ENCODE measurements at regions not wholly inside any gene's neighbourhood (a gene's known extent, or its start where the extent isn't known, plus 50 kb on each side); places are given as distances from the start of the nearest gene placed in this dataset.

DNA sequence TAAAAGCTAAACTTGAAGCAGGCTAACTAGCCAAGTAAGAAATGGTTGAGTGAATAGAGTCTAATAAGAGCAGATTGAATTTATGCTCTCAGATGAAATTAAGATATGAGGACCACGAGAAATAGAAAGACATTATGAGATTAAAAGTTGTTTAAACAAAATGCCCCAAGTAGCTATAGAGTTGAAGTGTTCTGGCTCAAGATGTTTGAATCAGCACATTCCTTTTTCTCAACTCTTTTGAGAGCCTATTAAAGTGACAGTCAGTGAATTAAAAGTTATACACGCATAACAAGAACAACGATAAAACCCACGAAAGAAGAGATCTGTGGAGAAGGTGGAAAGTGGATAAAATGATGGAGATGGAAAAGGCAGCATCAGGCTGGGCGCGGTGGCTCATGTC, 322.2 kb upstream of the ANKRD30A start:
- Histone ChIP-seq H3K4me3 (ENCODE audit: control extremely low read depth in 1 of 5, extremely low read depth in 1 of 5, insufficient read depth in 1 of 5, low read depth in 2 of 5, low read length in 4 of 5) (no peak overlapping the region), H3K9ac (ENCODE audit: low read length) (no peak overlapping the region), H3K36me3 (replicated peaks in 1 of 2; ENCODE audit: control extremely low read depth in 1 of 2, control insufficient read depth in 1 of 2, extremely low read depth in 1 of 2, insufficient read depth in 2 of 2, low read length in 1 of 2) (no peaks in the 10 kb centered on the region), H2AFZ (ENCODE audit: insufficient read depth, low read depth, low read length, poor library complexity, severe bottlenecking) (no peak overlapping the region), H3K27me3 (replicated peaks in 1 of 4; ENCODE audit: control extremely low read depth in 1 of 4, control insufficient read depth in 3 of 4, insufficient read depth in 4 of 4, low read length in 3 of 4) (no peaks in the 10 kb centered on the region), H3K79me2 (ENCODE audit: control insufficient read depth, insufficient read depth, low read length) (no peaks in the 10 kb centered on the region), H4K20me1 (ENCODE audit: control insufficient read depth, insufficient read depth, low read length, poor library complexity, severe bottlenecking) (no peaks in the 10 kb centered on the region), H3K27ac (ENCODE audit: low read length in 2 of 2) (no peak overlapping the region), H3K4me1 (ENCODE audit: control insufficient read depth in 2 of 2, insufficient read depth in 2 of 2, low read length in 2 of 2) (no peaks in the 10 kb centered on the region), H3K9me3 (ENCODE audit: control extremely low read depth in 1 of 3, control insufficient read depth in 2 of 3, insufficient read depth in 1 of 3, low read length in 2 of 3) (no peaks in the 10 kb centered on the region), H3K4me2 (replicated peaks; ENCODE audit: low read depth, low read length, poor library complexity, severe bottlenecking) (no peak overlapping the region)
- ChIA-PET POLR2A (no interaction called here), CTCF (no interaction called here)
- no peak for DNase-seq
- Mint-ChIP-seq H3K27ac (no peak overlapping the region), H3K9me3 (ENCODE audit: insufficient read depth) (no peaks in the 10 kb centered on the region), H3K27me3 (no peaks in the 10 kb centered on the region), H3K4me3 (no peak overlapping the region), H3K4me1 (no peaks in the 10 kb centered on the region)
- intact Hi-C loops (cut with micrococcal nuclease): no loop called here
- no peak for ATAC-seq (ENCODE audit: low read depth)
- no peak for TF ChIP-seq EZH2 (IDR thresholded peaks at IDR 0.05; ENCODE audit: borderline replicate concordance, insufficient read depth, low read depth, low read length, poor library complexity, severe bottlenecking)
- TF ChIP-seq, protein P1, sequence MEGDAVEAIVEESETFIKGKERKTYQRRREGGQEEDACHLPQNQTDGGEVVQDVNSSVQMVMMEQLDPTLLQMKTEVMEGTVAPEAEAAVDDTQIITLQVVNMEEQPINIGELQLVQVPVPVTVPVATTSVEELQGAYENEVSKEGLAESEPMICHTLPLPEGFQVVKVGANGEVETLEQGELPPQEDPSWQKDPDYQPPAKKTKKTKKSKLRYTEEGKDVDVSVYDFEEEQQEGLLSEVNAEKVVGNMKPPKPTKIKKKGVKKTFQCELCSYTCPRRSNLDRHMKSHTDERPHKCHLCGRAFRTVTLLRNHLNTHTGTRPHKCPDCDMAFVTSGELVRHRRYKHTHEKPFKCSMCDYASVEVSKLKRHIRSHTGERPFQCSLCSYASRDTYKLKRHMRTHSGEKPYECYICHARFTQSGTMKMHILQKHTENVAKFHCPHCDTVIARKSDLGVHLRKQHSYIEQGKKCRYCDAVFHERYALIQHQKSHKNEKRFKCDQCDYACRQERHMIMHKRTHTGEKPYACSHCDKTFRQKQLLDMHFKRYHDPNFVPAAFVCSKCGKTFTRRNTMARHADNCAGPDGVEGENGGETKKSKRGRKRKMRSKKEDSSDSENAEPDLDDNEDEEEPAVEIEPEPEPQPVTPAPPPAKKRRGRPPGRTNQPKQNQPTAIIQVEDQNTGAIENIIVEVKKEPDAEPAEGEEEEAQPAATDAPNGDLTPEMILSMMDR (IDR thresholded peaks at IDR 0.05): no peak
- 88% methylated on average over 3 of the region's 6 CpGs for WGBS (ENCODE audit: insufficient coverage)

DNA sequence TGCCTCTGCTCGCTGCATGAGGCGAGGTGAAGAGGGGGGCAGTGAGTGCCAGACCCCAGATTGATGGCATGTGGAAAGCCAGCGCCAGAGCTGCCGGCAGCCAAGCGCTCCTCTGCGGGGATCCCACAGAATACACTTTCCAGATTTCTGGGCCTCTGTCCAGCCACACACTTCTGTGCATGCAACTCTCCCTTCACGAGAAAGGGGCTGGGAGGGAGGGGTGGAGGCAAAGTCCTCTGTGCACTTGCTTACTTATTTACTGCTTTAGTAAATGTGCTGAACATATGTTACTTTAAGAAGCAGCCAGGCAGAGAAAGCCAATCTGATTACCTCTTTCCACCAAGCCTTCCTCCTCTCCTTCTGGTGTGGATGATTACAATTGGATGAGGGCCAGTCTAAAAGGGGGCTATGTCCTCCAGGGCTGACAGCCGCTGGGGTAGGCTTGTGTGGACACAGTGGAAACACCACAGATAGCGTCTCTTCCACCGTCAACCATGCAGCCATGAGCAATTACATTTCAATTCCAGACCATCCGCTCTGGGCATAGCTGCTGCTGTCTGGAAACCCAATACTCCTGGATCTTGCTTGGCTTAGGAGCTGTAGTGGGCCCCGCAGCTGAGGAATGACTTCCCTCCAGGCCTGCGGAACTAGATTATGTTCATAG, 322.8 kb upstream of the ANKRD30A start:
- H3K79me2 ChIP-seq (ENCODE audit: control insufficient read depth, insufficient read depth, low read length): no peaks in the 10 kb centered on the region
- ChIA-PET CTCF (no interaction called here), POLR2A (no interaction called here)
- no peak overlapping the region for H3K4me2 ChIP-seq (replicated peaks; ENCODE audit: low read depth, low read length, poor library complexity, severe bottlenecking)
- no peak for DNase-seq
- TF ChIP-seq EZH2 (IDR thresholded peaks at IDR 0.05; ENCODE audit: borderline replicate concordance, insufficient read depth, low read depth, low read length, poor library complexity, severe bottlenecking): no peak
- TF ChIP-seq, protein P1 (IDR thresholded peaks at IDR 0.05): no peak
- no peaks in the 10 kb centered on the region for H3K36me3 ChIP-seq (replicated peaks in 1 of 2; ENCODE audit: control extremely low read depth in 1 of 2, control insufficient read depth in 1 of 2, extremely low read depth in 1 of 2, insufficient read depth in 2 of 2, low read length in 1 of 2)
- H3K27me3 ChIP-seq (replicated peaks in 1 of 4; ENCODE audit: control extremely low read depth in 1 of 4, control insufficient read depth in 3 of 4, insufficient read depth in 4 of 4, low read length in 3 of 4): no peaks in the 10 kb centered on the region
- no peak overlapping the region for H3K27ac ChIP-seq (ENCODE audit: low read length in 2 of 2)
- no peak for ATAC-seq (ENCODE audit: low read depth)
- H4K20me1 ChIP-seq (ENCODE audit: control insufficient read depth, insufficient read depth, low read length, poor library complexity, severe bottlenecking): no peaks in the 10 kb centered on the region
- 78% methylated on average over 5 of the region's 13 CpGs for WGBS (ENCODE audit: insufficient coverage)
- no peak overlapping the region for H3K27ac Mint-ChIP-seq
- H3K9me3 ChIP-seq (ENCODE audit: control extremely low read depth in 1 of 3, control insufficient read depth in 2 of 3, insufficient read depth in 1 of 3, low read length in 2 of 3): no peaks in the 10 kb centered on the region
- intact Hi-C loops (cut with micrococcal nuclease): no loop called here
- no peaks in the 10 kb centered on the region for H3K4me1 ChIP-seq (ENCODE audit: control insufficient read depth in 2 of 2, insufficient read depth in 2 of 2, low read length in 2 of 2)
- no peak overlapping the region for H3K4me3 Mint-ChIP-seq
- H3K4me1 Mint-ChIP-seq: no peaks in the 10 kb centered on the region
- no peak overlapping the region for H2AFZ ChIP-seq (ENCODE audit: insufficient read depth, low read depth, low read length, poor library complexity, severe bottlenecking)
- no peaks in the 10 kb centered on the region for H3K9me3 Mint-ChIP-seq (ENCODE audit: insufficient read depth)
- no peak overlapping the region for H3K9ac ChIP-seq (ENCODE audit: low read length)
- no peaks in the 10 kb centered on the region for H3K27me3 Mint-ChIP-seq
- no peak overlapping the region for H3K4me3 ChIP-seq (ENCODE audit: control extremely low read depth in 1 of 5, extremely low read depth in 1 of 5, insufficient read depth in 1 of 5, low read depth in 2 of 5, low read length in 4 of 5)

Measured in B cell (primary cell).